ENCODE measurements at regions not wholly inside any gene's neighbourhood (a gene's known extent, or its start where the extent isn't known, plus 50 kb on each side); places are given as distances from the start of the nearest gene placed in this dataset.

GRCh38 chr4:178599521-178599920 lies 1157.3 kb upstream of the AGA start:
- H3K27ac Mint-ChIP-seq (ENCODE audit: unreplicated experiment) = no peak overlapping the region
- no peaks in the 10 kb centered on the region for H3K36me3 Mint-ChIP-seq (ENCODE audit: low read depth, unreplicated experiment)
- H3K9me3 Mint-ChIP-seq (ENCODE audit: unreplicated experiment) = no peaks in the 10 kb centered on the region
- no peak for TF ChIP-seq CTCF (IDR thresholded peaks at IDR 0.05; ENCODE audit: unreplicated experiment)
- H3K4me3 Mint-ChIP-seq (ENCODE audit: unreplicated experiment) = no peak overlapping the region
- H3K27me3 Mint-ChIP-seq (ENCODE audit: unreplicated experiment) = no peaks in the 10 kb centered on the region
- no peaks in the 10 kb centered on the region for H3K4me1 Mint-ChIP-seq (ENCODE audit: unreplicated experiment)
- DNase-seq (ENCODE audit: low spot score) = no peak

DNA sequence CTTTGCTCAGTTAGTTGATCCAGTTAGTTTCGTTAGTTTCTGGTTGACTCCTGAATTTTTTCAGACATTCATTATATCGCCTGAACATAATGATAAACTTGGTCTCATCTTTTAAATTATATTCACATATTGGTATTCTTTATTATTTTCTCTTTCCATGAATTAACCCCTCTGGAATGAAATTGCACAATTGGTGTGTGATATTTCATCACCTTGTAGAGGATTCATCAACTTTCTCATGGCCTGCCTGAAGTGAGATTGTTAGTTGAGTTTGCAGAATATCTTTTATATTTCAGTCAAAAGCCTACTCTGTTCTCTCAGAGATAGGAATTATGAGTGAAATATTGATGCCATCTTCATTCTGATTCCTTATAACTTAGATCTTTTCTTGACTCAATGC lies 1160.6 kb upstream of the AGA start:
- H3K36me3 Mint-ChIP-seq (ENCODE audit: low read depth, unreplicated experiment) = no peaks in the 10 kb centered on the region
- no peaks in the 10 kb centered on the region for H3K9me3 Mint-ChIP-seq (ENCODE audit: unreplicated experiment)
- no peak overlapping the region for H3K4me3 Mint-ChIP-seq (ENCODE audit: unreplicated experiment)
- no peaks in the 10 kb centered on the region for H3K4me1 Mint-ChIP-seq (ENCODE audit: unreplicated experiment)
- no peaks in the 10 kb centered on the region for H3K27me3 Mint-ChIP-seq (ENCODE audit: unreplicated experiment)
- no peak overlapping the region for H3K27ac Mint-ChIP-seq (ENCODE audit: unreplicated experiment)
- no peak for DNase-seq (ENCODE audit: low spot score)
- no peak for TF ChIP-seq CTCF (IDR thresholded peaks at IDR 0.05; ENCODE audit: unreplicated experiment)

GRCh38 chr4:178611062-178611461 lies 1168.8 kb upstream of the AGA start:
- Mint-ChIP-seq H3K9me3 (ENCODE audit: unreplicated experiment) (no peaks in the 10 kb centered on the region), H3K4me1 (ENCODE audit: unreplicated experiment) (no peaks in the 10 kb centered on the region), H3K27ac (ENCODE audit: unreplicated experiment) (no peak overlapping the region), H3K27me3 (ENCODE audit: unreplicated experiment) (no peaks in the 10 kb centered on the region), H3K36me3 (ENCODE audit: low read depth, unreplicated experiment) (no peaks in the 10 kb centered on the region), H3K4me3 (ENCODE audit: unreplicated experiment) (no peak overlapping the region)
- no peak for DNase-seq (ENCODE audit: low spot score)
- no peak for TF ChIP-seq CTCF (IDR thresholded peaks at IDR 0.05; ENCODE audit: unreplicated experiment)

GRCh38 chr4:178612733-178613132 lies 1170.5 kb upstream of the AGA start:
- H3K4me3 Mint-ChIP-seq (ENCODE audit: unreplicated experiment) = no peak overlapping the region
- H3K4me1 Mint-ChIP-seq (ENCODE audit: unreplicated experiment) = no peaks in the 10 kb centered on the region
- no peaks in the 10 kb centered on the region for H3K9me3 Mint-ChIP-seq (ENCODE audit: unreplicated experiment)
- H3K36me3 Mint-ChIP-seq (ENCODE audit: low read depth, unreplicated experiment) = no peaks in the 10 kb centered on the region
- no peaks in the 10 kb centered on the region for H3K27me3 Mint-ChIP-seq (ENCODE audit: unreplicated experiment)
- H3K27ac Mint-ChIP-seq (ENCODE audit: unreplicated experiment) = no peak overlapping the region
- no peak for TF ChIP-seq CTCF (IDR thresholded peaks at IDR 0.05; ENCODE audit: unreplicated experiment)
- DNase-seq (ENCODE audit: low spot score) = no peak

DNA sequence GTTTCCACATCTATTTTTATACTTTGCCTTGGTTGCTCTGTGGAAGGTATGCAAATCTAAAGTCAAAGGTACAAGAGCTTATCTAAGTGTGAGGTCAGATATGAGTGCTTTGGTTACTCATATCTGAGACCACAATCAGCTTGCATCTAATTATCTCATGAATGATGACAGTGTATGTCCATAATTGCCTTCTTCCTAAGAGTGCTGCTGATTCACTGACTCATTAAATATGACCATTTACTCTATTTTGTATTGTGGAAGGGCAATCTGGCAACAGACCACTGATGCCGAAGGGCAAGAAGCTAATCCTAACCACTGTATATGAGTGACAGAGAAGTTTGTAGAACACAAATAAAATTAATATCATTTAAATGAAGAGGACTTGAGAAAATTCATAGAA lies 1190.2 kb upstream of the AGA start:
- Mint-ChIP-seq H3K4me1 (ENCODE audit: unreplicated experiment) (no peaks in the 10 kb centered on the region), H3K27me3 (ENCODE audit: unreplicated experiment) (no peaks in the 10 kb centered on the region), H3K9me3 (ENCODE audit: unreplicated experiment) (no peaks in the 10 kb centered on the region), H3K27ac (ENCODE audit: unreplicated experiment) (no peak overlapping the region), H3K36me3 (ENCODE audit: low read depth, unreplicated experiment) (no peaks in the 10 kb centered on the region), H3K4me3 (ENCODE audit: unreplicated experiment) (no peak overlapping the region)
- no peak for DNase-seq (ENCODE audit: low spot score)
- no peak for TF ChIP-seq CTCF (IDR thresholded peaks at IDR 0.05; ENCODE audit: unreplicated experiment)

Measured in endothelial cell (in vitro differentiated cells).